Lower leg skin (tissue), 4 donors: ENCODE measurements at regions not wholly inside any gene's neighbourhood (a gene's known extent, or its start where the extent isn't known, plus 50 kb on each side); places are given as distances from the start of the nearest gene placed in this dataset.

Experiments used
- DNase-seq, 2 donors: peaks; one replicate each; pipeline ENCODE4 v3.0.0-alpha.2; 2019; ENCODE audit warnings: low spot score in 2 of 2
- H3K4me3 ChIP-seq: fragments of 200-600 bp; sonication (generic); 2 replicates; pipeline ENCODE4 v1.5.1; 2017; ENCODE audit warnings: mild to moderate bottlenecking, low read depth; ENCODE audit not compliant: poor library complexity, severe bottlenecking
- CTCF ChIP-seq, 3 donors: fragments of 450-650 bp; IDR thresholded peaks; one replicate each; pipeline ENCODE4 v1.5.1; 2016; ENCODE audit warnings: antibody characterized with exemption in 3 of 3, mild to moderate bottlenecking in 3 of 3, moderate library complexity in 2 of 3
- POLR2A ChIP-seq, 2 donors: fragments of 450-650 bp; IDR thresholded peaks; one replicate each; pipeline ENCODE4 v1.6.1; 2016 to 2017; ENCODE audit warnings: antibody characterized with exemption in 2 of 2, mild to moderate bottlenecking in 1 of 2, moderate library complexity in 1 of 2
- WGBS, 2 donors: methylation state at CpG; one replicate each; pipeline ENCODE4 v1.1.5; 2018; 5-methylcytosine and 5-hydroxymethylcytosine counted together
- intact Hi-C: fragments of 100-400 bp; cut with DNase I; formaldehyde crosslinking; loops from one replicate; pipeline ENCODE4 v1.15.0; 2023; ENCODE audit warnings: low total_unique reads

GRCh38 chr9:111985315-111985714, 88.7 kb downstream of the UGCG start:
- WGBS, 2 donors = 93 to 94% methylated on average over 6 of the region's 6 CpGs
- intact Hi-C loops = no loop called here
- TF ChIP-seq CTCF (IDR thresholded peaks at IDR 0.05) (no peak), POLR2A (IDR thresholded peaks at IDR 0.05) (no peak)
- no peak overlapping the region for H3K4me3 ChIP-seq
- no peak for DNase-seq

GRCh38 chr9:111986035-111986556, 89.5 kb downstream of the UGCG start:
- intact Hi-C loops = no loop called here
- peak in 1 of 2 donors; percentile 60 for DNase-seq
- no peak overlapping the region for H3K4me3 ChIP-seq
- WGBS, 2 donors = 54 to 66% methylated on average over 6 of the region's 6 CpGs
- no peak for TF ChIP-seq CTCF (IDR thresholded peaks at IDR 0.05)
- TF ChIP-seq POLR2A (IDR thresholded peaks at IDR 0.05) = no peak
